GM23248 (cell line): ENCODE measurements at regions not wholly inside any gene's neighbourhood (a gene's known extent, or its start where the extent isn't known, plus 50 kb on each side); places are given as distances from the start of the nearest gene placed in this dataset.

Experiments used
- DNase-seq: peaks from one replicate; pipeline ENCODE4 v3.0.0-alpha.2; 2015
- H2AFZ ChIP-seq: fragments of 200-600 bp; sonication (generic); 2 replicates; pipeline ENCODE4 v1.6.1; 2016; ENCODE audit warnings: antibody characterized with exemption
- H3F3A ChIP-seq: fragments of 200-600 bp; sonication (generic); 2 replicates; pipeline ENCODE4 v1.6.1; 2016; ENCODE audit warnings: mild to moderate bottlenecking, antibody characterized with exemption, mixed run types; ENCODE audit not compliant: insufficient read depth
- H3K27ac ChIP-seq: fragments of 200-600 bp; sonication (generic); 2 replicates; pipeline ENCODE4 v1.5.1; 2016; ENCODE audit warnings: mild to moderate bottlenecking
- H3K27me3 ChIP-seq: fragments of 200-600 bp; sonication (generic); replicated peaks from 2 replicates; pipeline ENCODE4 v1.6.1; 2016; ENCODE audit warnings: mild to moderate bottlenecking; ENCODE audit not compliant: insufficient read depth
- H3K36me3 ChIP-seq: fragments of 200-600 bp; sonication (generic); 2 replicates; pipeline ENCODE4 v1.6.1; 2016; ENCODE audit warnings: low read depth, mild to moderate bottlenecking
- H3K4me1 ChIP-seq: fragments of 200-600 bp; sonication (generic); 2 replicates; pipeline ENCODE4 v1.6.1; 2016; ENCODE audit warnings: mild to moderate bottlenecking; ENCODE audit not compliant: insufficient read depth
- H3K4me2 ChIP-seq: fragments of 200-600 bp; sonication (generic); one replicate; pipeline ENCODE4 v1.6.1; 2016; ENCODE audit warnings: mild to moderate bottlenecking; ENCODE audit not compliant: unreplicated experiment
- H3K4me3 ChIP-seq: fragments of 200-600 bp; sonication (generic); 2 replicates; pipeline ENCODE4 v1.5.1; 2016; ENCODE audit warnings: mild to moderate bottlenecking
- H3K79me2 ChIP-seq: fragments of 200-600 bp; sonication (generic); 2 replicates; pipeline ENCODE4 v1.6.1; 2016; ENCODE audit warnings: mild to moderate bottlenecking; ENCODE audit not compliant: insufficient read depth
- H3K9ac ChIP-seq: fragments of 200-600 bp; sonication (generic); 2 replicates; pipeline ENCODE4 v1.6.1; 2016; ENCODE audit warnings: mild to moderate bottlenecking
- H3K9me2 ChIP-seq: fragments of 200-600 bp; sonication (generic); 2 replicates; pipeline ENCODE4 v1.6.1; 2016; ENCODE audit warnings: mixed run types, mild to moderate bottlenecking, moderate library complexity; ENCODE audit not compliant: insufficient read depth
- H3K9me3 ChIP-seq: fragments of 200-600 bp; sonication (generic); one replicate; pipeline ENCODE4 v1.6.1; 2017; ENCODE audit warnings: low read depth
- H4K20me1 ChIP-seq: fragments of 200-600 bp; sonication (generic); 2 replicates; pipeline ENCODE4 v1.6.0; 2016; ENCODE audit not compliant: insufficient read depth
- EZH2 ChIP-seq: fragments of 200-600 bp; sonication (generic); IDR thresholded peaks from 2 replicates; pipeline ENCODE4 v1.6.1; 2018; ENCODE audit warnings: antibody characterized with exemption, mild to moderate bottlenecking; ENCODE audit not compliant: insufficient read depth, poor library complexity, severe bottlenecking
- EZH2phosphoT487 ChIP-seq: fragments of 200-600 bp; sonication (generic); IDR thresholded peaks from 2 replicates; pipeline ENCODE4 v1.6.1; 2018; ENCODE audit warnings: antibody characterized with exemption, moderate library complexity, mild to moderate bottlenecking, low read depth; ENCODE audit not compliant: insufficient read depth
- WGBS, 2 experiments: methylation state at CpG; one replicate each; pipeline ENCODE4 v1.1.6; 2015 to 2017; ENCODE audit warnings: low lambda C conversion rate in 2 of 2, low coverage in 1 of 2; ENCODE audit errors: missing lambda C conversion rate in 2 of 2; 5-methylcytosine and 5-hydroxymethylcytosine counted together
- in situ Hi-C: fragments of 300-500 bp; cut with MboI; formaldehyde crosslinking; loops from 2 replicates; pipeline ENCODE4 v1.15.0; 2020

DNA sequence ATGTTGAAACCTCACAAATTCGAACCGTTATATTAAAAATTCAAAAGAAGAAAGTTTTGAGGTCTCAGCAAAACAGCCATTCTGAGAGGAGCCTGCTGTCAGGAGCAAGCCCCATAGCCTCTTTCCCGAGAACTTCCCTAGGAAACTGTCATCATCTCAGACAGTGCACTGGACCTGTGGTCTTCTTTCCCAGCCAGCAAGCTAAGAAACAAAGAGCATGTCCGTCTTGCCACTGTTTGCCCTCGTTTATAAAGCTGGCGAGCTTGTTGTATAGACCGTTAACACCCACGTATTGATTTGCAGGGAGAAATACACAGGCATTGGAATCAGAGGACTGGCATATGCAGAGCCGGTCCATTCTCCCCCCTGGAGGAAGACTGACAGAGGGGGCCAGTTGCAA lies 407.0 kb downstream of the NPHP4 start:
- H3K4me2 ChIP-seq = no peak overlapping the region
- H2AFZ ChIP-seq = no peak overlapping the region
- H3F3A ChIP-seq = no peaks in the 10 kb centered on the region
- H3K27ac ChIP-seq = no peak overlapping the region
- no peaks in the 10 kb centered on the region for H3K9me2 ChIP-seq
- H3K4me3 ChIP-seq = no peak overlapping the region
- H3K27me3 ChIP-seq = no peaks in the 10 kb centered on the region
- no peaks in the 10 kb centered on the region for H3K79me2 ChIP-seq
- H4K20me1 ChIP-seq = no peaks in the 10 kb centered on the region
- H3K36me3 ChIP-seq = no peaks in the 10 kb centered on the region
- no peaks in the 10 kb centered on the region for H3K4me1 ChIP-seq
- DNase-seq = no peak
- in situ Hi-C loops = no loop called here
- no peak for TF ChIP-seq EZH2
- TF ChIP-seq EZH2phosphoT487 = no peak
- H3K9me3 ChIP-seq = no peaks in the 10 kb centered on the region
- no peak overlapping the region for H3K9ac ChIP-seq
- 22 to 25% methylated on average over 9 of the region's 9 CpGs for WGBS, 2 experiments

DNA sequence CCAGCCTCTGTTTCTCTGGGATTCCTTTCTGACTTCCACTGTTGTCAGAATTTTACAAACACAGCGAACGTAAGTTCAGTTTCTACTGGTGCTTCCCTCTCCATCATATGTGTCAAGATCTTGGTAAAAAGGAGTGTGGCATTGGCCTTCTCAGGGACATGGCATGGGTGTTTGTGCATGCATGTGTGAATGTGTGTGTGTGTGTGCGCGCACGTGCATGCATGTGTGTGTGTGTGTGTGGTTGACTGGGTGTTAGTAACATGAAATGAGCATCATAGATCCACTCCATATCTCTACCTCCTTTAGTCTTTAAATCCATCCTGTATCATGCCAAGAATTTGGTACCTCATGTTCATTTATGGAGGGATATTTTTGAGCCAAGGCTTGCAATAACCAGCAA lies 411.3 kb downstream of the NPHP4 start:
- Histone ChIP-seq H3K36me3 (no peaks in the 10 kb centered on the region), H3K27me3 (no peaks in the 10 kb centered on the region), H3K4me1 (no peaks in the 10 kb centered on the region), H4K20me1 (no peaks in the 10 kb centered on the region), H2AFZ (no peak overlapping the region), H3K4me3 (no peak overlapping the region), H3K4me2 (no peak overlapping the region), H3K27ac (no peak overlapping the region), H3K9ac (no peak overlapping the region), H3K9me3 (no peaks in the 10 kb centered on the region), H3K9me2 (no peaks in the 10 kb centered on the region), H3F3A (no peaks in the 10 kb centered on the region), H3K79me2 (no peaks in the 10 kb centered on the region)
- in situ Hi-C loops = no loop called here
- no peak for DNase-seq
- TF ChIP-seq EZH2phosphoT487 (no peak), EZH2 (no peak)
- 25 to 28% methylated on average over 5 of the region's 5 CpGs for WGBS, 2 experiments

DNA sequence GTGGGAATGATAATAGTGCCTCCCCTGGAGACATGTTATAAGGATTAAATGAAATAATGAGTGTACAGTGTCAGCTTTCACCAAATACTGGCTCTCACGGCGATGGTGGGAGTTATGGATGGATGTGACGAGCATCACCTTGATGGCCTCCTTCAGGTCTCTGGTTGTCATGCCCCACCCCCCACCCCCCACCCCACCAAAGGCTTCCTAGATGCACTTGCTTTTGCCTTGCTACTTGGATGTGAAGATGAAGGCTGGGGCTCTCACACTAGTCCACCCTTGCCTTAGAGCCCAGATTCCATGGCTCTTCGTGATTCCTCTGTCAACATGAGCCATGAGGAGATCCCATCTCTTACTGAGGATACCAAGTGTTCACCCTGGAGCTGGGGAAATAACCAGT lies 412.3 kb downstream of the NPHP4 start:
- Histone ChIP-seq H2AFZ (no peak overlapping the region), H3K4me3 (no peak overlapping the region), H3K27ac (no peak overlapping the region), H3K9me2 (no peaks in the 10 kb centered on the region), H4K20me1 (no peaks in the 10 kb centered on the region), H3K27me3 (no peaks in the 10 kb centered on the region), H3K79me2 (no peaks in the 10 kb centered on the region), H3K9me3 (no peaks in the 10 kb centered on the region), H3K4me2 (no peak overlapping the region), H3F3A (no peaks in the 10 kb centered on the region), H3K9ac (no peak overlapping the region), H3K4me1 (no peaks in the 10 kb centered on the region), H3K36me3 (no peaks in the 10 kb centered on the region)
- WGBS, 2 experiments = 15 to 21% methylated on average over 4 of the region's 4 CpGs
- DNase-seq = no peak
- in situ Hi-C loops = no loop called here
- TF ChIP-seq EZH2 (no peak), EZH2phosphoT487 (no peak)

DNA sequence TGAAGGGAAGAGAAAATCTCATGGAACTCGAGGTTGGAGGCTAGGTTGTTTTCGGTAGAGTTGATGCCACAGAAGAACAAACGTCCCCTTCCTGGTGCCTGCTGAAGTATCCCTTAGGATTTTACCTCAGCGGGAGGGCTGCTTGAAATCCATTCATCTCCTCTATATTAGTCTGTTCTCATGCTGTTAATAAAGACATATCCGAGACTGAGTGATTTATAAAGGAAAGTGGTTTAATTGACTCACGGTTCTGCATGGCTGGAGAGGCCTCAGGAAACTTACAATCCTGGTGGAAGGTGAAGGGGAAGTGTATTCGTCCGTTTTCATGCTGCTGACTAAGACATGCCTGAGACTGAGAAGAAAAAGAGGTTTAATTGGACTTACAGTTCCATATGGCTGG lies 413.5 kb downstream of the NPHP4 start:
- no peaks in the 10 kb centered on the region for H4K20me1 ChIP-seq
- no peaks in the 10 kb centered on the region for H3K27me3 ChIP-seq
- H3K79me2 ChIP-seq = no peaks in the 10 kb centered on the region
- H3F3A ChIP-seq = no peaks in the 10 kb centered on the region
- no peak overlapping the region for H2AFZ ChIP-seq
- no peak overlapping the region for H3K4me3 ChIP-seq
- 15 to 21% methylated on average over 8 of the region's 8 CpGs for WGBS, 2 experiments
- in situ Hi-C loops = no loop called here
- H3K36me3 ChIP-seq = no peaks in the 10 kb centered on the region
- TF ChIP-seq EZH2phosphoT487 = no peak
- TF ChIP-seq EZH2 = no peak
- no peak overlapping the region for H3K27ac ChIP-seq
- no peaks in the 10 kb centered on the region for H3K4me1 ChIP-seq
- H3K9me2 ChIP-seq = no peaks in the 10 kb centered on the region
- H3K9me3 ChIP-seq = no peaks in the 10 kb centered on the region
- DNase-seq = no peak
- H3K4me2 ChIP-seq = no peak overlapping the region
- no peak overlapping the region for H3K9ac ChIP-seq
